HepG2 (cell line): ENCODE measurements at regions not wholly inside any gene's neighbourhood (a gene's known extent, or its start where the extent isn't known, plus 50 kb on each side); places are given as distances from the start of the nearest gene placed in this dataset.

ENCODE experiments used
- ATAC-seq: fragments of 200-7000 bp; cut with Tn5 transposase; 3 replicates; pipeline ENCODE4 v1.9.1; 2020; ENCODE audit warnings: mild to moderate bottlenecking, moderate library complexity
- BruUV-seq: library from RNA; stranded (reverse); fragments of 400-500 nt; replicated peaks from 2 replicates; lab custom pipeline; 2021; lab: Mats Ljungman, UMichigan
- CTCF ChIA-PET: fragments of 300-600 bp; formaldehyde crosslinking; extraction: SDS; loops from one replicate; lab custom pipeline; 2021; ENCODE audit warnings: low total read pairs, inconsistent platforms, low intra/inter-chr PET ratio; lab: Yijun Ruan, JAX
- POLR2A ChIA-PET: fragments of 350-600 bp; sonication (Branson Sonifier 250); formaldehyde crosslinking; loops from one replicate; lab custom pipeline; 2020; ENCODE audit warnings: antibody characterized with exemption, inconsistent platforms; lab: Yijun Ruan, JAX
- DNase-seq: peaks from one replicate; pipeline ENCODE4 v3.0.0-alpha.2; 2015; ENCODE audit warnings: low spot score
- FAIRE-seq: peaks from 3 replicates; lab custom pipeline; 2011; peaks lifted over from hg19 to GRCh38; lab: Jason Lieb, UNC
- H2AFZ ChIP-seq: one replicate; pipeline ENCODE4 v1.6.1; 2011; ENCODE audit warnings: low read length, inconsistent platforms
- H3K27ac ChIP-seq: fragments of 300-600 bp; 3 replicates; pipeline ENCODE4 v1.8.0; 2011; ENCODE audit warnings: mixed run types, mild to moderate bottlenecking, mixed read lengths, low read length, inconsistent platforms; ENCODE audit not compliant: insufficient read depth; ENCODE audit errors: extremely low read length
- H3K27me3 ChIP-seq, 2 experiments: fragments of 200-600 bp in 1 of 2; 2 replicates in 1 of 2; 3 replicates in 1 of 2; pipeline versions ENCODE4 v1.6.0 to v1.8.0; 2011; ENCODE audit warnings: low read length in 2 of 2, mild to moderate bottlenecking in 2 of 2, moderate library complexity in 2 of 2, inconsistent platforms in 1 of 2; ENCODE audit not compliant: insufficient read depth in 2 of 2, control insufficient read depth in 1 of 2
- H3K36me3 ChIP-seq, 2 experiments: fragments of 200-600 bp in 1 of 2; replicated peaks in 1 of 2; 2 replicates in 1 of 2; 3 replicates in 1 of 2; pipeline versions ENCODE4 v1.5.1 to v1.8.0; 2011; ENCODE audit warnings: low read length in 2 of 2, inconsistent platforms in 1 of 2; ENCODE audit not compliant: insufficient read depth in 2 of 2, control insufficient read depth in 1 of 2
- H3K4me1 ChIP-seq: 2 replicates; pipeline ENCODE4 v1.5.1; 2012; ENCODE audit warnings: low read length, inconsistent platforms; ENCODE audit not compliant: insufficient read depth
- H3K4me2 ChIP-seq: 2 replicates; pipeline ENCODE4 v1.6.0; 2011; ENCODE audit warnings: low read depth, low read length, inconsistent platforms
- H3K4me3 ChIP-seq, 3 experiments: fragments of 200-600 bp in 1 of 3; sonication (generic), shearing (Covaris generic) in 1 of 3; replicated peaks in 1 of 3; 2 replicates each; pipeline ENCODE4 v1.5.1; 2011 to 2016; ENCODE audit warnings: low read length in 3 of 3, inconsistent platforms in 2 of 3, low read depth in 2 of 3, mild to moderate bottlenecking in 2 of 3, control low read depth in 1 of 3, mixed read lengths in 1 of 3; ENCODE audit not compliant: insufficient read depth in 1 of 3
- H3K79me2 ChIP-seq: one replicate; pipeline ENCODE4 v1.6.1; 2011; ENCODE audit warnings: low read length, inconsistent platforms; ENCODE audit not compliant: insufficient read depth
- H3K9ac ChIP-seq: 2 replicates; pipeline ENCODE4 v1.6.0; 2011; ENCODE audit warnings: mild to moderate bottlenecking, low read depth, low read length, inconsistent platforms; ENCODE audit not compliant: insufficient read depth
- H3K9me3 ChIP-seq: 2 replicates; pipeline ENCODE4 v1.5.1; 2012; ENCODE audit warnings: mild to moderate bottlenecking, low read length
- H4K20me1 ChIP-seq: 2 replicates; pipeline ENCODE4 v1.6.0; 2011; ENCODE audit warnings: inconsistent platforms, mild to moderate bottlenecking, low read length, moderate library complexity; ENCODE audit not compliant: insufficient read depth
- MAF1 ChIP-seq: sonication (generic); formaldehyde crosslinking; IDR thresholded peaks from 2 replicates; pipeline ENCODE4 v1.5.0; 2020; ENCODE audit warnings: missing genetic modification reagents, borderline replicate concordance
- MTA1 ChIP-seq: sonication (generic); formaldehyde crosslinking; IDR thresholded peaks from 2 replicates; pipeline ENCODE4 v1.4.0; 2020; ENCODE audit warnings: missing genetic modification reagents, mild to moderate bottlenecking, borderline replicate concordance
- NRL ChIP-seq: sonication (generic); formaldehyde crosslinking; IDR thresholded peaks from 2 replicates; pipeline ENCODE4 v1.5.0; 2020; ENCODE audit warnings: missing genetic modification reagents, mild to moderate bottlenecking, moderate library complexity, borderline replicate concordance
- PLRG1 ChIP-seq: fragments of 450-650 bp; conservative IDR thresholded peaks from 2 replicates; pipeline ENCODE4 v1.6.1; 2016
- SMAD9 ChIP-seq: sonication (generic); formaldehyde crosslinking; IDR thresholded peaks from 2 replicates; pipeline ENCODE4 v1.5.1; 2020; ENCODE audit warnings: mild to moderate bottlenecking, missing genetic modification reagents
- SNAPC5 ChIP-seq: sonication (generic); formaldehyde crosslinking; IDR thresholded peaks from 2 replicates; pipeline ENCODE4 v1.8.1; 2023; ENCODE audit warnings: mild to moderate bottlenecking, missing genetic modification reagents, borderline replicate concordance
- TRAFD1 ChIP-seq: sonication (generic); formaldehyde crosslinking; IDR thresholded peaks from 2 replicates; pipeline ENCODE4 v1.5.1; 2020; ENCODE audit warnings: missing genetic modification reagents, mild to moderate bottlenecking, borderline replicate concordance
- U2AF2 ChIP-seq: fragments of 200-400 bp; formaldehyde crosslinking; IDR thresholded peaks from 2 replicates; pipeline ENCODE4 v1.6.1; 2017; ENCODE audit warnings: low read depth, mild to moderate bottlenecking, low read length
- XBP1 ChIP-seq: sonication (generic); formaldehyde crosslinking; IDR thresholded peaks from 2 replicates; pipeline ENCODE4 v1.5.0; 2020; ENCODE audit warnings: missing genetic modification reagents
- ZBTB10 ChIP-seq: sonication (generic); formaldehyde crosslinking; IDR thresholded peaks from 2 replicates; pipeline ENCODE4 v1.4.0; 2020; ENCODE audit warnings: missing genetic modification reagents, borderline replicate concordance
- ZNF496 ChIP-seq: sonication (generic); formaldehyde crosslinking; IDR thresholded peaks from 2 replicates; pipeline ENCODE4 v1.8.1; 2023; ENCODE audit warnings: mild to moderate bottlenecking, moderate library complexity, missing genetic modification reagents; ENCODE audit not compliant: insufficient replicate concordance
- ZNF646 ChIP-seq: sonication (generic); formaldehyde crosslinking; IDR thresholded peaks from 2 replicates; pipeline ENCODE4 v1.9.0; 2021; ENCODE audit warnings: mild to moderate bottlenecking, missing genetic modification reagents
- ZNF678 ChIP-seq: sonication (generic); formaldehyde crosslinking; IDR thresholded peaks from 2 replicates; pipeline ENCODE4 v1.4.0; 2020; ENCODE audit warnings: mild to moderate bottlenecking, missing genetic modification reagents
- ZNF790 ChIP-seq: sonication (generic); formaldehyde crosslinking; IDR thresholded peaks from 2 replicates; pipeline ENCODE4 v1.8.0; 2022; ENCODE audit warnings: missing genetic modification reagents, mild to moderate bottlenecking, borderline replicate concordance
- WGBS: methylation state at CpG from one replicate; pipeline ENCODE4 v1.1.6; 2017; ENCODE audit warnings: low lambda C conversion rate; 5-methylcytosine and 5-hydroxymethylcytosine counted together
- in situ Hi-C: cut with HindIII; loops from 2 replicates; pipeline ENCODE4 v1.10.0; 2017; ENCODE audit warnings: low pct_unique_long_range_greater_than_20kb; ENCODE audit not compliant: extremely low pct_ligation_motif_present
- intact Hi-C: fragments of 100-400 bp; cut with micrococcal nuclease; formaldehyde crosslinking; loops from one replicate; pipeline ENCODE4 v1.10.0; 2022; ENCODE audit not compliant: unreplicated experiment

- Histone ChIP-seq H3K4me2 (no peak overlapping the region), H3K27ac (no peak overlapping the region), H3K4me3 (no peak overlapping the region), H3K9ac (no peak overlapping the region), H3K36me3 (no peaks in the 10 kb centered on the region), H3K79me2 (no peaks in the 10 kb centered on the region), H3K9me3 (no peaks in the 10 kb centered on the region), H3K4me1 (no peaks in the 10 kb centered on the region), H2AFZ (no peak overlapping the region), H4K20me1 (no peaks in the 10 kb centered on the region), H3K27me3 (peaks cover 3 to 37% of the 10 kb centered on the region in 2 experiments; a peak in 4 of 5 replicates)
- DNase-seq: no peak
- ChIA-PET CTCF (no interaction called here), POLR2A (no interaction called here)
- BruUV-seq: no TSS peak
- 0% methylated on average over 2 of the region's 2 CpGs for WGBS
- intact Hi-C loops (no loop called here), in situ Hi-C loops (loop anchor here (25.0 kb wide), 1 partner anchor 252 kb away; no protein-coding TSS in a partner anchor)
- no peak for FAIRE-seq
- ATAC-seq: no peak
- no peak for TF ChIP-seq SNAPC5 (CRISPR knock-in tag)
- no peak for TF ChIP-seq MTA1 (CRISPR knock-in tag)
- no peak for TF ChIP-seq ZBTB10
- TF ChIP-seq TRAFD1: no peak
- no peak for TF ChIP-seq ZNF790 (CRISPR knock-in tag)
- no peak for TF ChIP-seq XBP1
- no peak for TF ChIP-seq ZNF678
- no peak for TF ChIP-seq SMAD9 (CRISPR knock-in tag)
- no peak for TF ChIP-seq PLRG1
- TF ChIP-seq ZNF646 (CRISPR knock-in tag): no peak
- TF ChIP-seq MAF1 (CRISPR knock-in tag): no peak
- no peak for TF ChIP-seq NRL (CRISPR knock-in tag)
- TF ChIP-seq U2AF2: no peak
- no peak for TF ChIP-seq ZNF496
These were observed 222.3 kb downstream of the SNX10 start for GRCh38 chr7:26513948-26514347.
